ENCODE measurements at regions not wholly inside any gene's neighbourhood (a gene's known extent, or its start where the extent isn't known, plus 50 kb on each side); places are given as distances from the start of the nearest gene placed in this dataset.
"Not testable (repeated sequence)": the region's sequence is repeated elsewhere in the genome, so short reads cannot be mapped to it uniquely, and the experiment has no call there.

DNA sequence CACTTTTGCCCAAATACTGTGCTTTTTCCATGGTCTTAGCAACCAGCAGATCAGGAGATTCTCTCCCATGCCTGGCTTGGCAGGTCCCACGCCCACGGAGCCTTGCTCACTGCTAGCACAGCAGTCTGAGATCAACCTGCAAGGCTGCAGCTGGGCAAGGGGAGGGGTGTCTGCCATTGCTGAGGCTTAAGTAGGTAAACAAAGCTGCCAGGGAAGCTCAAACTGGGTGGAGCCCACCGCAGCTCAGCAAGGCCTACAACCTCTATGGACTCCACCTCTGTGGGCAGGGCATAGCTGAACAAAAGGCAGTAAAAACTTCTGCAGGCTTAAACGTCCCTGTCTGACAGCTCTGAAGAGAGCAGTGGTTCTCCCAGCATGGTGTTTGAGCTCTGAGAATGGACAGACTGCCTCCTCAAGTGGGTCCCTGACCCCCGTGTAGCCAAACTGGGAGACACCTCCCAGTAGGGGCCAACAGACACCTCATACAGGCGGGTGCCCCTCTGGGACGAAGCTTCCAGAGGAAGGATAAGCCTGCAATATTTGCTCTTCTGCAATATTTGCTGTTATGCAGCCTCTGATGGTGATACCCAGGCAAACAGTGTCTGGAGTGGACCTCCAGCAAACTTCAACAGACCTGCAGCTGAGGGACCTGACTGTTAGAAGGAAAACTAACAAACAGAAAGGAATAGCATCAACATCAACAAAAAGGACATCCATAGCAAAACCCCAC is 132.8 kb upstream of the STARD13 start:
- FAIRE-seq, result not testable (repeated sequence)

DNA sequence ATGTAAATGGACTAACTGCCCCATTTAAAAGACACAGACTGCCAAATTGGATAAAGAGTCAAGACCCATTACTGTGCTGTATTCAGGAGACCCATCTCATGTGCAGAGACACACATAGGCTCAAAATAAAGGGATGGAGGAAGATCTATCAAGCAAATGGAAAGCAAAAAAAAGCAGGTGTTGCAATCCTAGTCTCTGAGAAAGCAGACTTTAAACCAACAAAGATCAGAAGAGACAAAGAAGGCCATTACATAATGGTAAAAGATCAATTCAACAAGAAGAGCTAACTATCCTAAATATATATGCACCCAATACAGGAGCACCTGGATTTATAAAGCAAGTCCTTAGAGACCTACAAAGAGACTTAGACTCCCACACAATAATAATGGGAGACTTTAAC is 134.6 kb upstream of the STARD13 start:
- FAIRE-seq, result not testable (repeated sequence)

DNA sequence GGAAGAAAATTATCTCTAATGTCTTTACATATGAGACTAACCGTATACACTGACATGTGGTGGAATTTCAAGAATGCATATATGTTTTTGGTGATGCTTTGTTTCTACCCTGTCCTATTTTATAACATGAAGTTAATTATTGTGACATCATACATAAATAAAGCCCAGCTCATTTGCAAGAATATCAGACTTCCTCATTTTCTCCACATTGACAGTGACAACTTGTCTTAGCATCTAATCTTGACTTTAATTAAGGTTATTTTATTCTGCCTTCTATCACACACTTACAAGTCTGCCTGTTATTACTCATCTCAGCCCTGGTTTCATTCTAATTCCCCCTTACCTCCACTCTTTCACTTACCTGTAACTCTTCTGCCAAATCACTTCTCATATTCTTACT is 140.6 kb upstream of the STARD13 start:
- no peak for FAIRE-seq

DNA sequence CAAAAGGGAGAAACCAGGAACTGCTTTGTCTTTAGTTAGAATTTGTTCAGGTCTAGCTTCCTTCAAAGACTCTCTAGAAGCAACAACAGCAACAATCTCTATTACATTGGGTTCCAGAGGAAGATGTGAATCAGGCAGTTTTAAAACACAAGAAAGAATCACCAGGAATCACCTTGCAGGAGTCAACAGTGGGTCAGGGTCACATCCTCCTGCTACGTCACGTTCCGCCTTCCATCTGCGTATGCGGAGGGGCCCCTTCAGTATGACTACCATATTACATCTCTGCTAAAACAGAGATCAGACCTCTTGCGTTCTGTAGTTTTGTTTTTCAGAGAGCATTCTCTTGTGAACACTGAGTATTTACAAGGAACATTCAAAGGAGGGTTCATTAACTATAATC is 147.8 kb upstream of the STARD13 start:
- no peak for FAIRE-seq

DNA sequence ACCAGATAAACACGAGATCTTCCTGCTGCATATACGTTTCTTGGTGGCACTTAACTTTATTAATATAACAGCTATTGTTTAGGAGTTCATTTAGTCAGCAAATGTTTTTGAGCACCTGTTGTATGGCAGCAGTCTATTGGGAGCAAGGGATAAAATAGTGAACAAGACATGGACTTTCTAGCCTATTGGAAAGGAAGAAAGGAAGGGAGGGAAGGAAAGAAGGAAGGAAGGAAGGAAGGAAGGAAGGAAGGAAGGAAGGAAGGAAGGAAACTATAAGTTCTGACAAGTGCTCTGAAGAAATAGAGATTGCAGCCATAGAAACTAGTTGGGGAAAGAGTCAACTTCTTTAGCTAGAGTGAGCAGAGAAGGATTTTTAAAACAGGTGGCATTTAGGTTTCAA is 149.1 kb upstream of the STARD13 start:
- FAIRE-seq, result no peak

DNA sequence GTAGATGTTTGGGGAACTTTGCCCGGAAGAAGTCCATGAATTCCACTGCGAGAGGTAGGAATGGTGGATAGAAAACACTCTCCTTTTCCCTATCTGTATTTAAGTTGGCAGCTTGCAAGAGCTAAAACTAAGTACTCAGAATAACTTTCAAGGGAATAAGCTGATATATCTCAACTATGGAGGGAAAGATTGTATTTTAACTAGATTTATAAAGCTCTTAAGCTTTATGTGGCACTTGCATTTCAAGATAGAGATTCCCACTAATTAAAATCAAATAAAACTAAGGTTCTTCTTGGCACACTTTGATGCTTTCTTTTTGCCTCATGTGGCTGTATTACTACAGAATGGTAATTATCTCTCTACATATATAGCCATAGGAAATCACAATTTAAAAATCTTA is 149.7 kb upstream of the STARD13 start:
- no peak for FAIRE-seq

DNA sequence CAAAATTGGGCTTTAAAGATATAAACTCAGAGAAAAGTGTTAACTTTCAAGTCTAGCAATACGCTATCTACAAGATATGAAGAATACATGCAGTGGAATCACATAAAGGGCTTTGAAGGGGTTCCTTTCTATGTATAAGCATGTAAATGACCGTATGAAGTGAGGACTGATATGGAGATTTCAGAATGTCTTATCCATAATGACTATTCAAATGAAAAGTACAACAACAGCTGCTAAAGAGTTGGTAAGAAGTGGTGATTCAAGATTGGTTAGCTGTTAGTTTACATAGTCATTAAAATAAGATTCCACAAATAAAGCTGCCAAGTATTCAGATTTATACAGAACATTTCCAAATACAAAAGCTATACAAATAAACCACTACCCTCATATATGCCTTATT is 153.4 kb upstream of the STARD13 start:
- no peak for FAIRE-seq

DNA sequence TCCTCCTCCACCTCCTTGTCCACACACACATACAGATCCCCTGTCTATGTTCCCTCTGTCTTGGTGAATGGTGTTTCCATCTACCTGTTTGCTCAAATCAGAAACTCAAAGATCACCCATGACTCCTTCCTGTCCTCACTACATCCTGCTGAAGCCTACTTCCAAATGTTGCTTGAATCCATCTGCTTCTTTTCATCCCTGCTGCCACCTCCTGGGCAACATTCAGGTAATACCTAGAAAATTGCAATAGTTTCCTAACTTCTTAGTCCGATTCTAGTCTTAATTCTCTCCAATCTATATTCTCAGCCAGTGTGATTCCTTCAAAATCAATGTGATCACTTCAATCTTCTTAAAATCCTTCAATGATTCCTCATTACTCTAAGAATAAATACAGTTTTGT is 155.5 kb upstream of the STARD13 start:
- FAIRE-seq, result no peak

DNA sequence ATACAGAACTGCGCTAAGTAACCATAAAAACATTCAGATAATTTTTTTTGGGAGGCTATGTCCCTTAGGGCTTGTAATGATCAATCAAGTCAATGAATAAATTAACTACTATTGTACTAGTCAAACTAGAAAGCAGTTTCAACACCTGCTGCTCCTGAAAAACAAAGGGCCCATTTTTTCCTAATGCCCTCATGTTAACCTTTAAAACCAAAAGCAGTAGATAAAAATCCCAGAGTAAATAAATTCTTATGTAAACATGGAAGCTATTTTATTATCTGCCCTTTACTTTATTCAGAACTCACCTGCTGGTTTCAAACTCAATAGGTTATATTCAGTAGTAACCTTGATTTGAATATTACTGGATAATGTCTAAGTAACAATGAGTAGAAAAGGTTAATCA is 159.5 kb upstream of the STARD13 start:
- no peak for FAIRE-seq

DNA sequence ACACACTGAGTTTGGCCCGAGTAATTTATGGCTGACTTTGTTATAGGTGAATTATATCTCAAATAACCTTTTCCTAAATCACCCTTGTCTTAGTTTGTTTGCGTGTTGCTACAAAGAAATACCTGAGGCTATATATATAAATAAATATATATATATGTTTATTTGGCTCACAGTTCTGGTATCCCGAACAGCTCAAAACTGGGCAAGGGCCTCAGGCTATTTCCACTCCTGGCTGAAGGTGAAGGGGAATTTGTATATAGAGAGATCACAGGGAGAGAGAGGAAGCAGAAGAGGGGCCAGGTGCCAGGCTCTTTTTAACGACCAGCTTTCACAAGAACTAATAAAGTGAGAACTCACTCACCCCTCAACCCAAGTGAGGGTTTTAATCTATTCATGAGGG is 159.9 kb upstream of the STARD13 start:
- FAIRE-seq, result no peak

DNA sequence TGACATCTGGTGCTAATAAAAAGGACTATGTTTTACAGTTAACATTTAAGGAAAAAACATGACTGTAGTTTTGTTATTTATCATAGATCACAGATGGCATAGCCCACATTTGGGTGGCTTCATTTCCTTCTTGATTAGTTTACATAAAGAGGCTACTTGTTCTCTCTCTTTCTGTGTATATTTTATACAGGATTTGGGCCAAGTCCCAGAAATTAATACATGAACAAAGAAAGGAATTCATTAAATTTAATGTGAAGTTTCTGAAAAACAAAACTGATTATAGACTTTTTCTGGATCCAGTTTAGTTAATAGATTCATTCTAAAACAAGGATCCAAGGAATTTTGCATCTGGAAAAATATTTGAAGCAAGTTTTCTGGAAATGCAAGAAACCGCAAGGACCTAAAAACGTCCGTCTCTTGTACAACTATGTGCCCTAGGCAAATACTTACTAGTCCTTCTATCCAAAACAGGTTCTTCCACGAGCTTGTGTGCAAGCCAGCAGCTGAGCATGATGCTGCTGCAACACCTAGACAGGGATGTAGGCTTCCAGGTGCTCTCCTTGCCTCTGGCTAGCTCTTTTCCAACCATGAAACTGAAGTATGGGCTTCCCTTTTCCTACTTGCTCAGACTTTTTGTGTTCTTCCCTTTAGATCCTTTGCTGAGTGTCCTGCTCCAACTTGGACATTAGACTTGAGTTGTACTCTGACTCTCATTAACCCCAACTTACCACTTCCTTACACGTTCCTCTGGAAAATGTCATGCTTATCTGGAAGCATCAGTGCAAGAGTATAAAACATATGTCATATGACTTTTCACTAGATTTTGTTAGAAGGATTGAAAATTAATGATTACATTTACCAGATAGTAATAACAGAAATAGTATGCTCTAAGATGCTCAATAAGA is 161.5 kb upstream of the STARD13 start:
- peak; percentile 24 for FAIRE-seq

DNA sequence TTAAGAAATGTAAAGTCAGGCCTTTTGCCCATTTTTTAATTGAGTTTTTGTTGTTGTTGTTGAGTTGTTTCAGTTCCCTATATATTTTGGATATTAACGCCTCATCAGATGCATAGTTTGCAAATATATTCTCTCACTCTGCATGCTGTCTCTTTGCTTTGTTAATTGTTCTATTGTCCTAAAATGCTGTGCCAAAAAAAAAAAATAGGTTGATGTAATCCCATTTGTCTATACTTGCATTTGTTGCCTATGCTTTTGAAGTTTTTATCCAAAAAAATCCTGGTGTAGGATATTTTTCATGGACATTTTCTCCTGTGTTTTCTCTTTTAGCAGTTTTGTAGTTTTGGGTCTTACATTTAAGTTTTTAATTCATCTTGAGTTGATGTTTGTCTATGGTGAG is 163.3 kb upstream of the STARD13 start:
- no peak for FAIRE-seq

DNA sequence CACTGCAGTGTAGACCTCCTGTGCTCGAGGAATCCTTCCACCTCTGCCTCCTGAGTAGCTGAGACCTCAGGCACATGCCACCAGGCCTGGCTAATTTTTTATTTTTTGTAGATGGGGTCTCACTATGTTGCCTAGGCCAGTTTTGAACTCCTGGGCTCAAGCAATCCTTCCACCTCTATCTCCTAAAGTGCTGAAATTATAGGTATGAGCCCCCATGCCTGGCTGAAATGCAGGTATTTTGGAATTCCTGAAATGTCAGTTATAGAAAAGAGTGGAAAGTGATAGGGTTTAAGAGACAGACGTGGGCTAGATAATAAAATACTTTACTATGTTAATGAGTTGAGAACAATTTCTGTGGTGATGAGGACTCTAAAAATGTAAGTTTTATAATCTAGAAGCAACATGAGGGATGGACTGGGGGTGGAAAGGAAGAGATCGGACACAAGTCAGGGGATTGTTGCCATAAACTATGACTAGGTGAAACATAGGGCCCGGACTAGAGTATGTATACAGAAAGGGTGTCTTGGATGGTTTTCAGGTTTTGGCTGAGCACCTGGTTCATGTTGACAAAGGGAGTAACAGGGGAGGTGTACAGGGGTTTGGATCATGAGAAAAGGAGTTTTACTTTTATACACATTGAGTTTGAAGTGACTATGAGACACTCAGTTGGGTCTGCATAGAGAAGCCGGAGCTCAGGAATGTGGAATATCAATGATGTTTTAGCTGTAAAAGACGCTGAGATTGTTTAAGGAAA is 165.6 kb upstream of the STARD13 start:
- no peak for FAIRE-seq

DNA sequence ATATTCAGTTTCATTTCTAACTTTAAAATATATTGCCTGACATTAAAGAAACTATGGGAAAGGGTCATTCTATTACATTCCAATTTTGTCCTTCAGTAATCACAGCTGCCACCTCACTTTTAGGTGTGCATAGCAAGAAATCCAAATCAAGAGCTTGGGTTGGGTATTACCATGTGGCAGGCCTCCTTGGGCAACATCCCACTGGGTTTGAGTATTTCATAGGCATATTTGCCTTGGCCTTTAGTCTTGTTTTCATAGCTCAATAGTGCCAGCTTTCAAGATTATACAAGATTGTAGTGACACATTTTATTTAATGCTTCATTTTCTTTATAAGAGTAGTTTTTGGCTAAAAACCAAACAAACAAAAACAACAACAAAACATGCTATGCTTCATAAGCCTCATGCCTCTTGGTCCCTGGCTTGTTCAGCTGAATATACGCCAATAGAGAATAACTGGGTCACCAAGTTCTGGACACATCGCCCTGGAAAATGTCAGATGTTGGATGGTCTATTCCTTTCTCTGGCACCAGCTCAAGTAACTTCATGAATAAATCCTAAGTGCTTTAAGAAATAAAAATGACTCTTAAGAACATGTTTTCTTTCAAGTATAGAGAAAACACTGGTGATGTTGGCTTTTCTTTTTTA is 167.4 kb upstream of the STARD13 start:
- FAIRE-seq, result no peak

DNA sequence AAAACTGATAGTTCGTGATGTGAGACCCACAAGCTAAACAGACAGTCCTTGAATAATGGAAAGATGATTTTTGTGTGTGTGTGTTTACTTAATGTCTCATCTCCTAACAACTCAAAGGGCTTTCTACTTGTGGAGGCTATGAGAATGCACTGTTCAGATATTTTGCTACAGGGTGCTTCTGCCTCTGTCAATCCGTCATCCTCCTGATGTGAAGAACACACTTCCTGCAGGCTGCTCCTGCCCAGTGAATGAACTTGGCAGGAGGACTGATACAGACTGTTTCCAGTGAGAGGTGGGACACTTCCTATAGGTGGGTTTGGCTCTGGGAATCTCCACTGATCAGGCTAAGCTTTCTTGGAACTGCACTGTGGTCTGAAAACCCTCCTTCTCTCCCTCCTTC is 168.4 kb upstream of the STARD13 start:
- no peak for FAIRE-seq

DNA sequence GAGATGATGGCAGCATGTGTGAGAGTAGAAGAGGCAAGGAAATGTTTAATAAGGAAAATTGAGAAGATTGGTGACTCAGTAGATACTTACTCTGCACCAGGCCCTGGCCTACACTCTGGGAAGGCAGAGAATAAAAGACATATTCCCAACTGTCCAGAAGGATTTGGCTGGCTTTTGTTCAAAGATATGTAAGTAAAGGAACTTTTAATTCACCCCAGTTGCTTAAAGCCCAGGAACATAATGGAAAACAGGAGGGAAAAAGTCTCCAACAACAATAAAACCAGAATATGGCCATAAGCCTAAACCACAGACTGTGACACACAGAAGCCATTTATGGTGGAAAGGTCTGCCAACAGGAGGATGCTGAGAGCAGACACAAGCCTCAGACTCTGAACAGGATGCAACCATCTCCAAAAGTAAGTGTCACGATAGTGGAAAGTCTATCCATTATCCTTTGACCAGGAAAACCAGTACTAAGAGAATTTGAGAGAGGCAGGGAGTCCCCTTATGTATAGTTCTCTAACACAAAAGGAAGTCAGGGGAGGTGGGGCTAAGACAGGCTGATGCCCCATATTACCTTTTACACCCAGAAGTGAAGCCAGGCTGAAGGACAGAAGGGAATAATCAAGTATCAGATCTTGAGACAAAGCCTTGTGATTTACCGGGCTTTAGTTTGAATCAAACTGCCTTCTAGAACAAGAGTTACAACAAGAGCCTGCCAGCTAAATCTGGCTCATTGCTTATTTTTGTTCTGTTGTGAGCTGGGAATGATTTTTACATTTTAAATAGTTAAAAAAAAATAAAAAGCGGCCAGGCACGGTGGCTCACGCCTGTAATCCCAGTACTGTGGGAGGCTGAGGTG is 169.5 kb upstream of the STARD13 start:
- FAIRE-seq, result no peak

DNA sequence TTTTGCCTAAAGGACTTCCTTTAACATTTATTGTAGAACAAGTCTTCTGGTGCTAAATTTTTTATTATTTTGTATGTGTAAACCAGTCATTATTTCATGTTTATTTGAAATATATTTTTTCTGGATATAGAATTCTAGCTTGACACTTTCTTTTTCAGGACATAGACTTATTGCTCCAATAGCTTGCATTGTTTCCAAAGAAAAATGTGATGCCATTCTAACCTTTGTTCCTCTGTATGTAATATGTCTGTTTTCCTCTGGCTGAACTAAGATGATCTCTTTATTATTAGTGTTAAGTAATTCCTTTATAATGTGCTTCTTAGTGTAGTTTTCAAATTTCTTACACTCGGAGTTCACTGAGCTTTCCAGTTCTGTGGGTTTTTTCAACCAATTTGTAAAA is 174.1 kb upstream of the STARD13 start:
- no peak for FAIRE-seq

DNA sequence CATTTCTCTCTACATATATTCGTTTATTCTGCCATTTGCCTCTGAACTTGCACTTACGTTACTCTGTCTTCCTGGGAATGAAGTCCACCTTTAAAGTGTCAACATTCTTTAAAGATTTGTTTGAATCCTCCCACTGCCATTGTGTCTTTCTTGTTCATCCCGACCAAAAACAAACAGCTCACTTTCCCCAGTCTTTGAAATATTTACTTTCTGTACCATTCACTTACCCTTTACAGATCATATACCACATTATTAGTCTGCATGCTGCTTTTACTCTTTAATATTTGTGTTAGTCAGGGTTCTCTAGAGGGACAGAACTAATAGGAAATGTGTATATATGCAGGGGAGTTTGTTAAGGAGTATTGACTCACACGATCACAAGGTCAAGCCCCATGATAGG is 176.6 kb upstream of the STARD13 start:
- no peak for FAIRE-seq

DNA sequence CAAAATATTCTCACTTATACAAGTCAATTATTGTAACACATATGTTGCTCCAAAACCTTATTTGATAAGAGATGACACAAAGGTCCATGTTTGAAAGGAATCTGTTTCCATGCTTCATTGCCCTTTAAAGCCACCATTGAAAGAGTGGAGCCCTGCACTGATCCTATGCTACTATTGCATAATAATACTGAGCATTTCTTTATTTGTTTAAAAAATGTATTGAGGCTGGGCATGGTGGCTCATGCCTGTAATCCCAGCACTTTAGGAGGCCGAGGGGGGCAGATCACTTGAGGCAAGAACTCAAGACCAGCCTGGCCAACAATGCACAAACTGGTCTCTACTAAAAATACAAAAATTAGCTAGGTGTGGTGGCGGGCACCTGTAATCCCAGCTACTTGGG is 178.8 kb upstream of the STARD13 start:
- no peak for FAIRE-seq

DNA sequence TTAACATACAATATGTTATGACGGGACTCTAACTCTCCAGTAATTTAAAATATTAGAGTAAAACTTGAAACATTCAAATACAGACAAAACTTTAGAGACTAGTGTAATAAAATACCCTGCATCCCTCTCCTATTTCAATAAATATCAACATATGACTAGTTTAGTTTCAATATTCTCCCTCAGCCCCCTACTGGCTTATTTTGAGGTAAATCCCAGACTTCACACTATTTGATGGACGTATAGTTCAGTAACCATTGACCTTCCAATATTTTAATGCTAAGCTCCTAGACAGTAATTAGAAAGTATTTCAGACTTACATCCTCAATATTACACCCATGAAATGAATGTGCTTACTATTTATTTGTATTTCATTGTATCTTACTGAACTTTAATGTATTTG is 180.7 kb upstream of the STARD13 start:
- no peak for FAIRE-seq

DNA sequence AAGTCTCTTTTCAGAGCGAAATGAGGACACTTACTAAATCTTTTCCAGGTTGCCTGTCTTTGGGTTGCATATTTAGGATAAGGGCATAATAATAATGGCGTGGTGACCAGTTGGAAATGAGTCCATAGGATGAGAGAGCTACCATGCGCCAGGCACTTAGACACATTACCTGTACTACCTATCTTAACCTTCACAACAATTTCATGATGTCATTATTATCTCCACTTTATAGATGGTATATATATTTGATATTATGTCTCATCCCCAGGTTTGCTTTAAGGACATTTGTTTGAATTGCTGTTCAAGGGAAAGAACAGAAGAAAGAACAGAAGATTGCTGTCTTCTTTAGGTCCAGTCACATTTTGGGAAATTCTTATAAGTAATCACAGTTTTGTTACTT is 182.0 kb upstream of the STARD13 start:
- no peak for FAIRE-seq

DNA sequence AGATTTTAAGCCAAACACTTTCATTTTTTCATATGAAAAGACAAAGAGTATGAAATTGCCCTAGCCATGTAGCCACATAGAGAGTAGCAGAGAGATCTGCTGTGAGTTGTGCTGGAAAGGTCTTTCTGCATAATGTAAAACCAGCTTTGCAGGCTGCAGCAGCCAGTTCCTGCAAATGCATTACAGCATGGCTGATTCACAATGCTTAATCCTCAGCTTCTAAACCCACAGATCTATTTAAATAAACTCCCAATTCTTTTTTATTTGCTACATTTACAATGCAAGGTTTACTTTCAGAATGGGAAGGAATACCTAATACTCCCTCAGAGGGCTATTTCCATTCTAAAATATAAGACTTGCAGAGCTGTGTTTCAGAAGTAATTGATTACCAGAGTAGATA is 185.6 kb upstream of the STARD13 start:
- no peak for FAIRE-seq
